OCI-LY1 (cell line): ENCODE measurements at regions not wholly inside any gene's neighbourhood (a gene's known extent, or its start where the extent isn't known, plus 50 kb on each side); places are given as distances from the start of the nearest gene placed in this dataset.

Source experiments
- H2AFZ ChIP-seq: fragments of 200-600 bp; sonication (generic), shearing (Covaris generic); 2 replicates; pipeline ENCODE4 v1.6.0; 2014; ENCODE audit warnings: antibody characterized with exemption, mild to moderate bottlenecking, low read length
- H3F3A ChIP-seq: fragments of 200-600 bp; sonication (generic), shearing (Covaris generic); 2 replicates; pipeline ENCODE4 v1.6.0; 2014; ENCODE audit warnings: mild to moderate bottlenecking, antibody characterized with exemption, low read length, moderate library complexity; ENCODE audit not compliant: insufficient read depth
- H3K27ac ChIP-seq: fragments of 200-600 bp; sonication (generic); 2 replicates; pipeline ENCODE4 v1.5.1; 2014; ENCODE audit warnings: low read length, mixed run types, mild to moderate bottlenecking, low read depth; ENCODE audit not compliant: poor library complexity, severe bottlenecking
- H3K27me3 ChIP-seq: fragments of 200-600 bp; sonication (generic); 2 replicates; pipeline ENCODE4 v1.6.0; 2014; ENCODE audit warnings: antibody characterized with exemption, mild to moderate bottlenecking, low read length, moderate library complexity; ENCODE audit not compliant: insufficient read depth
- H3K36me3 ChIP-seq: fragments of 200-600 bp; sonication (generic); 2 replicates; pipeline ENCODE4 v1.6.1; 2014; ENCODE audit warnings: mild to moderate bottlenecking, antibody characterized with exemption, low read length, moderate library complexity, mixed read lengths; ENCODE audit not compliant: insufficient read depth
- H3K4me1 ChIP-seq: fragments of 200-600 bp; sonication (generic); 2 replicates; pipeline ENCODE4 v1.5.1; 2014; ENCODE audit warnings: mild to moderate bottlenecking, low read length, moderate library complexity; ENCODE audit not compliant: insufficient read depth, severe bottlenecking
- H3K4me2 ChIP-seq: fragments of 200-600 bp; sonication (generic), shearing (Covaris generic); 2 replicates; pipeline ENCODE4 v1.6.1; 2014; ENCODE audit warnings: low read length
- H3K4me3 ChIP-seq: fragments of 200-600 bp; sonication (generic); 2 replicates; pipeline ENCODE4 v1.5.1; 2014; ENCODE audit warnings: low read length, low read depth, mild to moderate bottlenecking, mixed read lengths; ENCODE audit not compliant: poor library complexity, severe bottlenecking
- H3K79me2 ChIP-seq: fragments of 200-600 bp; shearing (Covaris generic); 2 replicates; pipeline ENCODE4 v1.6.1; 2016; ENCODE audit warnings: mixed run types, low read length, mixed read lengths; ENCODE audit not compliant: insufficient read depth
- H3K9ac ChIP-seq: fragments of 200-600 bp; sonication (generic), shearing (Covaris generic); 2 replicates; pipeline ENCODE4 v1.6.1; 2014; ENCODE audit warnings: mild to moderate bottlenecking, low read length, mixed read lengths
- H3K9me2 ChIP-seq: fragments of 200-600 bp; sonication (generic), shearing (Covaris generic); 2 replicates; pipeline ENCODE4 v1.6.1; 2014; ENCODE audit warnings: low read depth, mild to moderate bottlenecking, low read length, mixed read lengths
- H3K9me3 ChIP-seq: fragments of 200-600 bp; shearing (Covaris generic); 2 replicates; pipeline ENCODE4 v1.6.1; 2014; ENCODE audit warnings: low read length, mixed read lengths
- H4K20me1 ChIP-seq: fragments of 200-600 bp; sonication (generic), shearing (Covaris generic); 2 replicates; pipeline ENCODE4 v1.6.0; 2016; ENCODE audit warnings: mild to moderate bottlenecking, low read length; ENCODE audit not compliant: insufficient read depth
- EZH2 ChIP-seq: fragments of 200-600 bp; sonication (generic), shearing (Covaris generic); IDR thresholded peaks from 2 replicates; pipeline ENCODE4 v1.8.0; 2017; ENCODE audit warnings: borderline replicate concordance, mixed run types, mild to moderate bottlenecking, antibody characterized with exemption, low read length, moderate library complexity, mixed read lengths
- TF ChIP-seq, protein P1 (sequence below): fragments of 200-600 bp; sonication (generic), shearing (Covaris generic); IDR thresholded peaks from 2 replicates; pipeline ENCODE4 v1.5.1; 2017; ENCODE audit warnings: mild to moderate bottlenecking, antibody characterized with exemption, low read length, moderate library complexity, mixed read lengths

DNA sequence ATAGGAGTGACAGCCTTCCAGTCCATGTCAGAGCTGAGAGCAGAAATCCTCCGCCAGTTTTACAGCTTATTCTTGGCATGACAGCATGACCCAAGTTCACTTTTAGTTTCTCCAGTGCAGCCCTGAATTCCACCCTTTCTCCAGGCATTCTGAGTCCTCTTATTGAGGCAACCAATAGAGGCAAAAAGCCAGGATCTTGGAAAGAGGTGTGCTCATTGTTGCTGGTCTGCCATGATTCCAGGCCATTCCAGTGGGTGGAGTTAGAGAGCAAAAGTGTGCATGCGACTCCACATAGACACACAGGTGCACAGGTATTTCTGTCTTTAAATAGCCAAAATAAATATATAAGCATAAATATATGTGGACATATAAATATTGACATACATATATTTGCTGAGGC lies 224.7 kb upstream of the ADARB2 start:
- Histone ChIP-seq H3K4me2 (no peak overlapping the region), H2AFZ (no peak overlapping the region), H3K9me2 (no peaks in the 10 kb centered on the region), H3K4me3 (no peak overlapping the region), H3K27me3 (no peaks in the 10 kb centered on the region), H3K9me3 (no peaks in the 10 kb centered on the region), H3K9ac (no peak overlapping the region), H3K27ac (no peak overlapping the region), H3K36me3 (no peaks in the 10 kb centered on the region), H3K4me1 (no peaks in the 10 kb centered on the region), H4K20me1 (no peaks in the 10 kb centered on the region), H3F3A (no peaks in the 10 kb centered on the region), H3K79me2 (no peaks in the 10 kb centered on the region)
- no peak for TF ChIP-seq EZH2
- TF ChIP-seq, protein P1, sequence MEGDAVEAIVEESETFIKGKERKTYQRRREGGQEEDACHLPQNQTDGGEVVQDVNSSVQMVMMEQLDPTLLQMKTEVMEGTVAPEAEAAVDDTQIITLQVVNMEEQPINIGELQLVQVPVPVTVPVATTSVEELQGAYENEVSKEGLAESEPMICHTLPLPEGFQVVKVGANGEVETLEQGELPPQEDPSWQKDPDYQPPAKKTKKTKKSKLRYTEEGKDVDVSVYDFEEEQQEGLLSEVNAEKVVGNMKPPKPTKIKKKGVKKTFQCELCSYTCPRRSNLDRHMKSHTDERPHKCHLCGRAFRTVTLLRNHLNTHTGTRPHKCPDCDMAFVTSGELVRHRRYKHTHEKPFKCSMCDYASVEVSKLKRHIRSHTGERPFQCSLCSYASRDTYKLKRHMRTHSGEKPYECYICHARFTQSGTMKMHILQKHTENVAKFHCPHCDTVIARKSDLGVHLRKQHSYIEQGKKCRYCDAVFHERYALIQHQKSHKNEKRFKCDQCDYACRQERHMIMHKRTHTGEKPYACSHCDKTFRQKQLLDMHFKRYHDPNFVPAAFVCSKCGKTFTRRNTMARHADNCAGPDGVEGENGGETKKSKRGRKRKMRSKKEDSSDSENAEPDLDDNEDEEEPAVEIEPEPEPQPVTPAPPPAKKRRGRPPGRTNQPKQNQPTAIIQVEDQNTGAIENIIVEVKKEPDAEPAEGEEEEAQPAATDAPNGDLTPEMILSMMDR, result no peak

DNA sequence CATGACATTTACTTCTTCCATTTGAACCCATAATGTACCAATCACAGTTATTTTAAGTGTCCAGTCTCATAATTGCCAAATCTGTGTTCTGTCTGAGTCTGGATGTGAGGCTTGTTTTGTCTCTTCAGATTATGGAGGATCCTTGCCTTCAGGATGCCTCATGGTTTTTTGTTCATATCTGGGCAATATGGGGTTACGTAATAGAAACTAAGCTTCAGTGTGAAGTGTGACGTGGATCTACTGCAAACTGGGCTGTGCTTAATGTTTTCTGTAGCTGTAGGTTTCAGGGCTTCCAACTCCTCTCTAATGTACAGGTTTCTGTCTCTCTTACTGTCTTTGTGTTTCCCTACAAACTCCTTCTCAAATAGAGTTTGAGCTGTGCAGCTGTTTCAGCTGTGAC lies 223.7 kb upstream of the ADARB2 start:
- no peaks in the 10 kb centered on the region for H3K79me2 ChIP-seq
- no peaks in the 10 kb centered on the region for H3K9me3 ChIP-seq
- H3K4me1 ChIP-seq, result no peaks in the 10 kb centered on the region
- H4K20me1 ChIP-seq, result no peaks in the 10 kb centered on the region
- no peak overlapping the region for H3K27ac ChIP-seq
- no peak overlapping the region for H2AFZ ChIP-seq
- no peaks in the 10 kb centered on the region for H3F3A ChIP-seq
- H3K9me2 ChIP-seq, result no peaks in the 10 kb centered on the region
- H3K9ac ChIP-seq, result no peak overlapping the region
- H3K4me3 ChIP-seq, result no peak overlapping the region
- H3K27me3 ChIP-seq, result no peaks in the 10 kb centered on the region
- TF ChIP-seq, protein P1, result no peak
- TF ChIP-seq EZH2, result no peak
- no peaks in the 10 kb centered on the region for H3K36me3 ChIP-seq
- no peak overlapping the region for H3K4me2 ChIP-seq

DNA sequence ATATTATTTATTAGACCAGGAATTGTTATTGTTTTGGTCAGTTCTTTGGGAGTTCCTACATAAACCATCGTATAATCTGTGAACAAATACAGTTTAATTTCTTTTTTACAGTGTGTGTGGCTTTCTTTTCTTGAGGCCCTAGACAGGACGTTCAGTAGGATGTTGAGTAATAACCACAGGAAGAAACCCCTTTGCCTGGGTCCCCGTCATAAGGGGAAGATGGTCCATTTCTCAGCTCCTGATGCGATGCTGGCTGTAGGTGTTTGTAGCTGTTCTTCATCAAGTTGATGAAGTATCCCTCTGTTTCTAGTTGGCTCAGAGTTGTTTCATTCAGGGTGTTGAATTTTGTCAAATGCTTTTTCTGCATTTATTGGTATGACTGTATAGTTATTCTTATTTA lies 219.7 kb upstream of the ADARB2 start:
- Histone ChIP-seq H3K27ac (no peak overlapping the region), H3K9ac (no peak overlapping the region), H3K4me2 (no peak overlapping the region), H3K4me3 (no peak overlapping the region), H4K20me1 (no peaks in the 10 kb centered on the region), H2AFZ (no peak overlapping the region), H3K9me3 (no peaks in the 10 kb centered on the region), H3K27me3 (no peaks in the 10 kb centered on the region), H3F3A (no peaks in the 10 kb centered on the region), H3K36me3 (no peaks in the 10 kb centered on the region), H3K79me2 (no peaks in the 10 kb centered on the region), H3K9me2 (no peaks in the 10 kb centered on the region), H3K4me1 (no peaks in the 10 kb centered on the region)
- TF ChIP-seq EZH2, result no peak
- TF ChIP-seq, protein P1, result no peak
